CD14-positive monocyte (primary cell): ENCODE measurements at regions not wholly inside any gene's neighbourhood (a gene's known extent, or its start where the extent isn't known, plus 50 kb on each side); places are given as distances from the start of the nearest gene placed in this dataset.

ENCODE experiments used
- DNase-seq, 3 donors: peaks; one replicate each; pipeline ENCODE4 v3.0.0-alpha.2; 2011 to 2022
- H2AFZ ChIP-seq: 2 replicates; pipeline ENCODE4 v1.6.0; 2012; ENCODE audit warnings: mild to moderate bottlenecking, low read depth, low read length, inconsistent platforms; ENCODE audit not compliant: insufficient read depth, poor library complexity, severe bottlenecking
- H3K27ac ChIP-seq, 2 donors: 1 replicate in 1 of 2; 2 replicates in 1 of 2; pipeline ENCODE4 v1.5.1; 2012 to 2013; ENCODE audit warnings: low read length in 2 of 2, control low read depth in 1 of 2, inconsistent platforms in 1 of 2, low read depth in 1 of 2, mild to moderate bottlenecking in 1 of 2
- H3K27me3 ChIP-seq, 2 donors: one replicate each; pipeline versions ENCODE4 v1.6.0 to v1.6.1; 2011 to 2013; ENCODE audit warnings: low read length in 2 of 2; ENCODE audit not compliant: control insufficient read depth in 2 of 2, insufficient read depth in 2 of 2
- H3K36me3 ChIP-seq, 2 donors: replicated peaks in 1 of 2; 1 replicate in 1 of 2; 2 replicates in 1 of 2; pipeline versions ENCODE4 v1.5.1 to v1.6.1; 2012 to 2013; ENCODE audit warnings: low read length in 2 of 2, control low read depth in 1 of 2, inconsistent platforms in 1 of 2, mild to moderate bottlenecking in 1 of 2; ENCODE audit not compliant: insufficient read depth in 2 of 2, control insufficient read depth in 1 of 2
- H3K4me1 ChIP-seq, 2 donors: 1 replicate in 1 of 2; 2 replicates in 1 of 2; pipeline versions ENCODE4 v1.5.1 to v1.6.1; 2012 to 2013; ENCODE audit warnings: low read length in 2 of 2, control low read depth in 1 of 2, inconsistent platforms in 1 of 2, mild to moderate bottlenecking in 1 of 2, moderate library complexity in 1 of 2; ENCODE audit not compliant: insufficient read depth in 2 of 2, control insufficient read depth in 1 of 2
- H3K4me2 ChIP-seq: replicated peaks from 2 replicates; pipeline ENCODE3; 2012; ENCODE audit warnings: low read length, moderate library complexity, mild to moderate bottlenecking; ENCODE audit not compliant: poor library complexity, severe bottlenecking; ENCODE audit errors: extremely low read depth
- H3K4me3 ChIP-seq, 3 experiments: fragments of 200-600 bp in 1 of 3; sonication (generic) in 1 of 3; replicated peaks in 1 of 3; 1 replicate in 2 of 3; 2 replicates in 1 of 3; pipeline ENCODE4 v1.5.1; 2011 to 2013; ENCODE audit warnings: low read length in 3 of 3, mild to moderate bottlenecking in 3 of 3, control low read depth in 2 of 3, low read depth in 2 of 3, inconsistent platforms in 1 of 3, moderate library complexity in 1 of 3
- H3K79me2 ChIP-seq: 2 replicates; pipeline ENCODE4 v1.6.0; 2012; ENCODE audit warnings: mild to moderate bottlenecking, control low read depth, inconsistent platforms, low read length, moderate library complexity; ENCODE audit not compliant: insufficient read depth
- H3K9ac ChIP-seq: 2 replicates; pipeline ENCODE4 v1.6.0; 2017; ENCODE audit warnings: low read length, mild to moderate bottlenecking; ENCODE audit not compliant: insufficient read depth, poor library complexity, severe bottlenecking
- H3K9me3 ChIP-seq, 2 donors: replicated peaks in 1 of 2; 1 replicate in 1 of 2; 2 replicates in 1 of 2; pipeline versions ENCODE4 v1.5.1 to v1.6.1; 2012 to 2013; ENCODE audit warnings: low read length in 2 of 2, control low read depth in 1 of 2; ENCODE audit not compliant: control insufficient read depth in 1 of 2, insufficient read depth in 1 of 2
- H4K20me1 ChIP-seq: 2 replicates; pipeline ENCODE4 v1.6.0; 2012; ENCODE audit warnings: mild to moderate bottlenecking, low read length, control low read depth, moderate library complexity; ENCODE audit not compliant: insufficient read depth
- H3K27ac Mint-ChIP-seq, 7 donors: one replicate each; pipeline ENCODE4 v1.8.0; 2020; ENCODE audit warnings: mild to moderate bottlenecking in 7 of 7, mixed read lengths in 7 of 7, moderate library complexity in 6 of 7, inconsistent platforms in 2 of 7
- H3K27me3 Mint-ChIP-seq, 3 donors: one replicate each; pipeline ENCODE4 v1.8.0; 2021 to 2022; ENCODE audit warnings: low read depth in 3 of 3, mild to moderate bottlenecking in 3 of 3, mixed read lengths in 3 of 3, moderate library complexity in 3 of 3, inconsistent platforms in 1 of 3
- H3K36me3 Mint-ChIP-seq, 2 donors: one replicate each; pipeline ENCODE4 v1.8.0; 2020; ENCODE audit warnings: mixed read lengths in 2 of 2, inconsistent platforms in 1 of 2, mild to moderate bottlenecking in 1 of 2
- H3K4me1 Mint-ChIP-seq: one replicate; pipeline ENCODE4 v1.8.0; 2020; ENCODE audit warnings: mild to moderate bottlenecking, mixed read lengths
- H3K4me3 Mint-ChIP-seq, 2 donors: one replicate each; pipeline ENCODE4 v1.8.0; 2020; ENCODE audit warnings: mild to moderate bottlenecking in 2 of 2, mixed read lengths in 2 of 2, moderate library complexity in 1 of 2
- H3K9me3 Mint-ChIP-seq, 7 donors: one replicate each; pipeline ENCODE4 v1.8.0; 2020 to 2022; ENCODE audit warnings: mixed read lengths in 7 of 7, mild to moderate bottlenecking in 6 of 7, moderate library complexity in 6 of 7, inconsistent platforms in 2 of 7
- CTCF ChIP-seq: fragments of 200-600 bp; IDR thresholded peaks from one replicate; pipeline ENCODE4 v1.8.0; 2022; ENCODE audit warnings: antibody characterized with exemption, mild to moderate bottlenecking
- WGBS: methylation state at CpG from one replicate; pipeline ENCODE4 v1.1.5; 2013; ENCODE audit warnings: missing lambda C conversion rate; ENCODE audit not compliant: insufficient coverage; 5-methylcytosine and 5-hydroxymethylcytosine counted together
- intact Hi-C, 2 donors: fragments of 100-400 bp; cut with micrococcal nuclease; formaldehyde crosslinking; loops; one replicate each; pipeline versions ENCODE4 v1.15.0 to v1.15.1; 2023

GRCh38 chr5:12114075-12114474, 209.8 kb upstream of the CTNND2 start:
- no peak overlapping the region for H3K27ac Mint-ChIP-seq
- H3K36me3 Mint-ChIP-seq, result no peaks in the 10 kb centered on the region
- Histone ChIP-seq H3K27me3 (no peaks in the 10 kb centered on the region), H3K27ac (no peak overlapping the region), H3K9ac (no peak overlapping the region), H3K79me2 (no peaks in the 10 kb centered on the region), H3K9me3 (peaks cover 0 to 5% of the 10 kb centered on the region in 2 donors), H4K20me1 (no peaks in the 10 kb centered on the region), H3K4me3 (no peak overlapping the region), H3K36me3 (no peaks in the 10 kb centered on the region), H3K4me1 (no peaks in the 10 kb centered on the region), H2AFZ (no peak overlapping the region), H3K4me2 (no peak overlapping the region)
- H3K4me1 Mint-ChIP-seq, result no peaks in the 10 kb centered on the region
- intact Hi-C loops, result no loop called here
- no peak for TF ChIP-seq CTCF
- H3K27me3 Mint-ChIP-seq, result no peaks in the 10 kb centered on the region
- H3K9me3 Mint-ChIP-seq, result peaks cover 0 to 5% (median 3%) of the 10 kb centered on the region in 7 donors
- no peak for DNase-seq
- WGBS, result no CpG with 5 or more reads among the region's 1 CpG
- no peak overlapping the region for H3K4me3 Mint-ChIP-seq

GRCh38 chr5:12113062-12113461, 208.8 kb upstream of the CTNND2 start:
- Histone ChIP-seq H3K9ac (no peak overlapping the region), H2AFZ (no peak overlapping the region), H3K36me3 (no peaks in the 10 kb centered on the region), H4K20me1 (no peaks in the 10 kb centered on the region), H3K4me3 (no peak overlapping the region), H3K9me3 (peaks cover 0 to 5% of the 10 kb centered on the region in 2 donors), H3K27ac (no peak overlapping the region), H3K4me1 (no peaks in the 10 kb centered on the region), H3K27me3 (no peaks in the 10 kb centered on the region), H3K4me2 (no peak overlapping the region), H3K79me2 (no peaks in the 10 kb centered on the region)
- Mint-ChIP-seq H3K27ac (no peak overlapping the region), H3K4me3 (no peak overlapping the region), H3K9me3 (peaks cover 0 to 5% (median 3%) of the 10 kb centered on the region in 7 donors), H3K36me3 (no peaks in the 10 kb centered on the region), H3K4me1 (no peaks in the 10 kb centered on the region), H3K27me3 (no peaks in the 10 kb centered on the region)
- no peak for DNase-seq
- TF ChIP-seq CTCF, result no peak
- WGBS, result no CpG with 5 or more reads among the region's 3 CpGs
- intact Hi-C loops, result no loop called here
